Small intestine (tissue), 7 donors: ENCODE measurements at regions not wholly inside any gene's neighbourhood (a gene's known extent, or its start where the extent isn't known, plus 50 kb on each side); places are given as distances from the start of the nearest gene placed in this dataset.

Experiments used
- DNase-seq, 2 donors: peaks; one replicate each; pipeline versions ENCODE4 v3.0.0 to v3.0.0-alpha.2; 2013
- FAIRE-seq: peaks from 2 replicates; lab custom pipeline; 2012; peaks lifted over from hg19 to GRCh38; lab: Jason Lieb, UNC
- H3K27ac ChIP-seq, 3 donors: one replicate each; pipeline ENCODE4 v1.5.1; 2013; ENCODE audit warnings: low read length in 2 of 3, mild to moderate bottlenecking in 2 of 3, control low read depth in 1 of 3, inconsistent platforms in 1 of 3, low read depth in 1 of 3, moderate library complexity in 1 of 3
- H3K27me3 ChIP-seq, 3 donors: one replicate each; pipeline ENCODE4 v1.6.1; 2013; ENCODE audit warnings: low read length in 3 of 3, inconsistent platforms in 1 of 3; ENCODE audit not compliant: control insufficient read depth in 3 of 3, insufficient read depth in 3 of 3
- H3K36me3 ChIP-seq, 3 donors: one replicate each; pipeline ENCODE4 v1.6.1; 2013; ENCODE audit warnings: low read length in 3 of 3, inconsistent platforms in 1 of 3, low read depth in 1 of 3, mild to moderate bottlenecking in 1 of 3, moderate library complexity in 1 of 3; ENCODE audit not compliant: control insufficient read depth in 3 of 3, insufficient read depth in 2 of 3
- H3K4me1 ChIP-seq, 3 donors: one replicate each; pipeline ENCODE4 v1.6.1; 2013; ENCODE audit warnings: low read length in 2 of 3, inconsistent platforms in 1 of 3, low read depth in 1 of 3, mild to moderate bottlenecking in 1 of 3, moderate library complexity in 1 of 3; ENCODE audit not compliant: control insufficient read depth in 3 of 3, insufficient read depth in 2 of 3
- H3K4me3 ChIP-seq, 3 donors: one replicate each; pipeline ENCODE4 v1.5.1; 2013; ENCODE audit warnings: low read length in 3 of 3, control low read depth in 1 of 3, inconsistent platforms in 1 of 3, low read depth in 1 of 3, mild to moderate bottlenecking in 1 of 3, moderate library complexity in 1 of 3
- H3K9me3 ChIP-seq, 2 donors: one replicate each; pipeline ENCODE4 v1.6.1; 2013; ENCODE audit warnings: low read depth in 1 of 2, low read length in 1 of 2; ENCODE audit not compliant: control insufficient read depth in 2 of 2, insufficient read depth in 1 of 2
- WGBS, 3 donors: extraction: QIAGEN DNeasy Blood & Tissue Kit; methylation state at CpG; one replicate each; pipeline ENCODE4 v1.1.7; 2013; 5-methylcytosine and 5-hydroxymethylcytosine counted together
- donor health status: healthy with polysubstance abuse.
- donor health status: control.
- donor health status: control.
- donor health status: Bipolar disorder and iron deficiency.
- donor health status: healthy.

- Histone ChIP-seq H3K27ac (no peak overlapping the region), H3K9me3 (no peaks in the 10 kb centered on the region), H3K4me3 (no peak overlapping the region), H3K27me3 (no peaks in the 10 kb centered on the region), H3K4me1 (no peaks in the 10 kb centered on the region), H3K36me3 (no peaks in the 10 kb centered on the region)
- DNase-seq: no peak
- FAIRE-seq: no peak
Measured at GRCh38 chr4:66055999-66056398, 385.7 kb upstream of the EPHA5 start.

- Histone ChIP-seq H3K9me3 (no peaks in the 10 kb centered on the region), H3K27ac (no peak overlapping the region), H3K4me1 (no peaks in the 10 kb centered on the region), H3K36me3 (no peaks in the 10 kb centered on the region), H3K27me3 (no peaks in the 10 kb centered on the region), H3K4me3 (no peak overlapping the region)
- no peak for DNase-seq
- 52 to 70% (median 60%) methylated on average over 2 of the region's 2 CpGs for WGBS, 3 donors
- no peak for FAIRE-seq
Measured at GRCh38 chr4:66052426-66052825, 382.1 kb upstream of the EPHA5 start.

GRCh38 chr4:66048861-66049260 is 378.6 kb upstream of the EPHA5 start:
- Histone ChIP-seq H3K4me3 (no peak overlapping the region), H3K27ac (no peak overlapping the region), H3K9me3 (no peaks in the 10 kb centered on the region), H3K36me3 (no peaks in the 10 kb centered on the region), H3K4me1 (no peaks in the 10 kb centered on the region), H3K27me3 (no peaks in the 10 kb centered on the region)
- no peak for FAIRE-seq
- WGBS, 3 donors: 64 to 78% (median 76%) methylated on average over 2 of the region's 2 CpGs
- DNase-seq: no peak

- FAIRE-seq: no peak
- no peak overlapping the region for H3K27ac ChIP-seq
- no peak overlapping the region for H3K4me3 ChIP-seq
- no peaks in the 10 kb centered on the region for H3K4me1 ChIP-seq
- DNase-seq: no peak
- 69 to 77% (median 76%) methylated on average over 4 of the region's 4 CpGs for WGBS, 3 donors
- no peaks in the 10 kb centered on the region for H3K27me3 ChIP-seq
- no peaks in the 10 kb centered on the region for H3K9me3 ChIP-seq
- H3K36me3 ChIP-seq: no peaks in the 10 kb centered on the region
Measured at GRCh38 chr4:66045913-66046312, 375.6 kb upstream of the EPHA5 start.

GRCh38 chr4:66035701-66036100 is 365.4 kb upstream of the EPHA5 start:
- 48 to 77% (median 61%) methylated on average over 2 of the region's 2 CpGs for WGBS, 3 donors
- DNase-seq (no peak), FAIRE-seq (no peak)
- Histone ChIP-seq H3K27me3 (no peaks in the 10 kb centered on the region), H3K36me3 (no peaks in the 10 kb centered on the region), H3K9me3 (no peaks in the 10 kb centered on the region), H3K4me3 (no peak overlapping the region), H3K4me1 (no peaks in the 10 kb centered on the region), H3K27ac (no peak overlapping the region)

- FAIRE-seq: no peak
- WGBS, 3 donors: 6 to 24% (median 8%) methylated on average over 2 of the region's 2 CpGs
- no peak for DNase-seq
- no peaks in the 10 kb centered on the region for H3K9me3 ChIP-seq
- H3K4me3 ChIP-seq: no peak overlapping the region
- no peaks in the 10 kb centered on the region for H3K27me3 ChIP-seq
- no peaks in the 10 kb centered on the region for H3K36me3 ChIP-seq
- H3K4me1 ChIP-seq: no peaks in the 10 kb centered on the region
- no peak overlapping the region for H3K27ac ChIP-seq
Measured at GRCh38 chr4:66034671-66035070, 364.4 kb upstream of the EPHA5 start.

- no peak for FAIRE-seq
- no peak overlapping the region for H3K27ac ChIP-seq
- no peaks in the 10 kb centered on the region for H3K36me3 ChIP-seq
- DNase-seq: no peak
- WGBS, 3 donors: 31 to 49% (median 48%) methylated on average over 2 of the region's 2 CpGs
- H3K9me3 ChIP-seq: no peaks in the 10 kb centered on the region
- no peaks in the 10 kb centered on the region for H3K4me1 ChIP-seq
- no peak overlapping the region for H3K4me3 ChIP-seq
- H3K27me3 ChIP-seq: no peaks in the 10 kb centered on the region
Measured at GRCh38 chr4:66034262-66034661, 364.0 kb upstream of the EPHA5 start.

- H3K27me3 ChIP-seq: no peaks in the 10 kb centered on the region
- no peaks in the 10 kb centered on the region for H3K4me1 ChIP-seq
- no peak overlapping the region for H3K27ac ChIP-seq
- no peaks in the 10 kb centered on the region for H3K36me3 ChIP-seq
- no peak for DNase-seq
- no peak overlapping the region for H3K4me3 ChIP-seq
- WGBS, 3 donors: 38 to 81% (median 72%) methylated on average over 2 of the region's 2 CpGs
- FAIRE-seq: no peak
- no peaks in the 10 kb centered on the region for H3K9me3 ChIP-seq
Measured at GRCh38 chr4:66032571-66032970, 362.3 kb upstream of the EPHA5 start.

- DNase-seq (no peak), FAIRE-seq (no peak)
- Histone ChIP-seq H3K4me1 (no peaks in the 10 kb centered on the region), H3K27ac (no peak overlapping the region), H3K27me3 (no peaks in the 10 kb centered on the region), H3K9me3 (peaks cover 0 to 3% of the 10 kb centered on the region in 2 donors), H3K4me3 (no peak overlapping the region), H3K36me3 (no peaks in the 10 kb centered on the region)
- 68 to 82% (median 72%) methylated on average over 1 of the region's 1 CpG for WGBS, 3 donors
Measured at GRCh38 chr4:66028668-66029067, 358.4 kb upstream of the EPHA5 start.
